PC-9 (cell line): ENCODE measurements at regions not wholly inside any gene's neighbourhood (a gene's known extent, or its start where the extent isn't known, plus 50 kb on each side); places are given as distances from the start of the nearest gene placed in this dataset.

Source experiments
- BruUV-seq: library from RNA; stranded (reverse); fragments of 400-500 nt; replicated peaks from 2 replicates; lab custom pipeline; 2021; lab: Mats Ljungman, UMichigan
- CTCF ChIA-PET: fragments of 300-600 bp; sonication (Branson Sonifier 250); formaldehyde crosslinking; loops from one replicate; lab custom pipeline; 2022; ENCODE audit warnings: antibody characterized with exemption; lab: Charles Lee
- POLR2A ChIA-PET: fragments of 300-600 bp; sonication (Branson Sonifier 250); formaldehyde crosslinking; loops from one replicate; lab custom pipeline; 2022; ENCODE audit warnings: antibody characterized with exemption; ENCODE audit not compliant: unreplicated experiment; lab: Charles Lee
- DNase-seq, 2 experiments: peaks; one replicate each; pipeline versions ENCODE4 v3.0.0 to v3.0.0-alpha.2; 2015 to 2022; ENCODE audit warnings: mixed read lengths in 1 of 2
- H2AFZ ChIP-seq: fragments of 200-600 bp; sonication (generic); 2 replicates; pipeline ENCODE4 v1.8.1; 2017; ENCODE audit warnings: antibody characterized with exemption
- H3F3A ChIP-seq: fragments of 200-600 bp; sonication (generic); 2 replicates; pipeline ENCODE4 v1.8.1; 2017; ENCODE audit warnings: antibody characterized with exemption, mild to moderate bottlenecking, low read depth; ENCODE audit not compliant: insufficient read depth
- H3K27ac ChIP-seq: fragments of 200-600 bp; sonication (generic); 2 replicates; pipeline ENCODE4 v1.6.1; 2016; ENCODE audit warnings: mixed run types
- H3K27me3 ChIP-seq: fragments of 200-600 bp; sonication (generic); 2 replicates; pipeline ENCODE4 v1.6.1; 2016; ENCODE audit warnings: low read depth, mixed run types; ENCODE audit not compliant: insufficient read depth
- H3K36me3 ChIP-seq: fragments of 200-600 bp; sonication (generic); 2 replicates; pipeline ENCODE4 v1.6.1; 2016; ENCODE audit warnings: low read depth, mixed run types
- H3K4me1 ChIP-seq: fragments of 200-600 bp; sonication (generic); replicated peaks from 2 replicates; pipeline ENCODE4 v1.6.1; 2016; ENCODE audit warnings: mixed run types; ENCODE audit not compliant: insufficient read depth
- H3K4me2 ChIP-seq: fragments of 200-600 bp; sonication (generic); 2 replicates; pipeline ENCODE4 v1.6.1; 2017; ENCODE audit warnings: mixed run types
- H3K4me3 ChIP-seq: fragments of 200-600 bp; sonication (generic); 2 replicates; pipeline ENCODE4 v1.6.1; 2016; ENCODE audit warnings: mixed run types
- H3K79me2 ChIP-seq: fragments of 200-600 bp; sonication (generic); 2 replicates; pipeline ENCODE4 v1.6.1; 2017; ENCODE audit warnings: low read depth, mixed run types
- H3K9me2 ChIP-seq: fragments of 200-600 bp; sonication (generic); 2 replicates; pipeline ENCODE4 v1.8.1; 2017; ENCODE audit warnings: mild to moderate bottlenecking; ENCODE audit not compliant: insufficient read depth
- H3K9me3 ChIP-seq: fragments of 200-600 bp; sonication (generic); 2 replicates; pipeline ENCODE4 v1.8.1; 2016; ENCODE audit warnings: low read depth; ENCODE audit not compliant: insufficient read depth
- H4K20me1 ChIP-seq: fragments of 200-600 bp; sonication (generic); 2 replicates; pipeline ENCODE4 v1.8.1; 2017; ENCODE audit not compliant: insufficient read depth
- EZH2 ChIP-seq: fragments of 200-600 bp; sonication (generic); IDR thresholded peaks from 2 replicates; pipeline ENCODE4 v1.8.0; 2017; ENCODE audit warnings: antibody characterized with exemption, low read depth
- intact Hi-C: fragments of 100-400 bp; cut with micrococcal nuclease; formaldehyde crosslinking; loops from one replicate; pipeline ENCODE4 v1.10.0; 2022; ENCODE audit not compliant: unreplicated experiment
- TF ChIP-seq, protein P1 (sequence below): fragments of 200-600 bp; sonication (generic); conservative IDR thresholded peaks from 2 replicates; pipeline ENCODE4 v1.6.1; 2017; ENCODE audit warnings: mixed run types, antibody characterized with exemption, mild to moderate bottlenecking, moderate library complexity

DNA sequence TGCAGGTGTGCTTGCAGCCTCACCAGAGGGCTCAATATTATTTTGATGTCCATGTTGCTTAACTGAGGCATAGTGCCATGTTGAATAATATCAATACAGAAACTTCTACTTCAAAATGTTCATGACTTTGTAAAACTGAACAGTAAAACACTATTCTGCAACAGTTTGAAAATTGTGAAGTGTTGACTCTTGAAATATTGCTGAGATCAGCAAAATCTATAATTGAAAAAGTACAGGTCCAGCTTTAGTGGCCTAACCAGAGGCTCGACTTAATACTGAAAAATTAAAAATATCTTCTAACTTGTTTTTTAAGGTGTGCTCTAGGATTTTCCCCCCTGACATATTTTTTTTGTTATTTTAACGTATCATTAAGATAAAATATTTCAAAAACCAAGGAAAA is 1460.7 kb downstream of the EFNB2 start:
- Histone ChIP-seq H3K9me3 (no peaks in the 10 kb centered on the region), H3F3A (no peaks in the 10 kb centered on the region), H3K4me2 (no peak overlapping the region), H3K36me3 (no peaks in the 10 kb centered on the region), H4K20me1 (no peaks in the 10 kb centered on the region), H2AFZ (no peak overlapping the region), H3K27ac (no peak overlapping the region), H3K4me1 (no peaks in the 10 kb centered on the region), H3K27me3 (no peaks in the 10 kb centered on the region), H3K4me3 (no peak overlapping the region), H3K9me2 (no peaks in the 10 kb centered on the region), H3K79me2 (no peaks in the 10 kb centered on the region)
- TF ChIP-seq, protein P1, sequence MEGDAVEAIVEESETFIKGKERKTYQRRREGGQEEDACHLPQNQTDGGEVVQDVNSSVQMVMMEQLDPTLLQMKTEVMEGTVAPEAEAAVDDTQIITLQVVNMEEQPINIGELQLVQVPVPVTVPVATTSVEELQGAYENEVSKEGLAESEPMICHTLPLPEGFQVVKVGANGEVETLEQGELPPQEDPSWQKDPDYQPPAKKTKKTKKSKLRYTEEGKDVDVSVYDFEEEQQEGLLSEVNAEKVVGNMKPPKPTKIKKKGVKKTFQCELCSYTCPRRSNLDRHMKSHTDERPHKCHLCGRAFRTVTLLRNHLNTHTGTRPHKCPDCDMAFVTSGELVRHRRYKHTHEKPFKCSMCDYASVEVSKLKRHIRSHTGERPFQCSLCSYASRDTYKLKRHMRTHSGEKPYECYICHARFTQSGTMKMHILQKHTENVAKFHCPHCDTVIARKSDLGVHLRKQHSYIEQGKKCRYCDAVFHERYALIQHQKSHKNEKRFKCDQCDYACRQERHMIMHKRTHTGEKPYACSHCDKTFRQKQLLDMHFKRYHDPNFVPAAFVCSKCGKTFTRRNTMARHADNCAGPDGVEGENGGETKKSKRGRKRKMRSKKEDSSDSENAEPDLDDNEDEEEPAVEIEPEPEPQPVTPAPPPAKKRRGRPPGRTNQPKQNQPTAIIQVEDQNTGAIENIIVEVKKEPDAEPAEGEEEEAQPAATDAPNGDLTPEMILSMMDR: no peak
- no peak for TF ChIP-seq EZH2
- intact Hi-C loops: no loop called here
- DNase-seq: no peak
- POLR2A ChIA-PET: no interaction called here
- CTCF ChIA-PET: no interaction called here
- BruUV-seq: no TSS peak

DNA sequence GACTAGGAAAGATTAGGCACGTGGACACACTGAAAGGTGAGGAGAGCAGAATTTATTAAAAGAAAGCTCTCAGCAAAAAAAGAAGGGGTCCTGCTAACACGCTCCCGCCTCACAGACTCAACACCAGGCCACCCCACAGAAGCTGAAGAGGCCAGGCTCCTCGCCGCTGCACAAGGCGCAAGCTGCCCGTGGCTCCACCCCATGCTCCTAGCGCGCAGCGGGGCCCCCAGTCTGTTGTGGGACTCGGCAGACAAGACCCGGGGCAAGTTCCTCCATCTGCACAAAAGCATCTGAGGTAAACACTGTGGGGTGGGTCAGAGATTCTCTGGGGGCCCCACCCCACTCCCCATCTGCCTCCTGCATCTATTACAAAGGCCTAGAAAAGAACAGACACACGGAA is 1462.4 kb downstream of the EFNB2 start:
- H3K27me3 ChIP-seq: no peaks in the 10 kb centered on the region
- no peaks in the 10 kb centered on the region for H3K9me2 ChIP-seq
- H3K4me1 ChIP-seq: no peaks in the 10 kb centered on the region
- no peak for DNase-seq
- intact Hi-C loops: no loop called here
- no peaks in the 10 kb centered on the region for H3K36me3 ChIP-seq
- H3K27ac ChIP-seq: no peak overlapping the region
- no peaks in the 10 kb centered on the region for H3K9me3 ChIP-seq
- H2AFZ ChIP-seq: no peak overlapping the region
- no peak for TF ChIP-seq EZH2
- TF ChIP-seq, protein P1: no peak
- no peaks in the 10 kb centered on the region for H4K20me1 ChIP-seq
- CTCF ChIA-PET: no interaction called here
- no peaks in the 10 kb centered on the region for H3K79me2 ChIP-seq
- H3K4me2 ChIP-seq: no peak overlapping the region
- no peaks in the 10 kb centered on the region for H3F3A ChIP-seq
- no peak overlapping the region for H3K4me3 ChIP-seq
- no TSS peak for BruUV-seq
- POLR2A ChIA-PET: interaction anchor here (0.8 kb wide), 1 partner anchor 1218 kb away, joined by 8 read pairs; no protein-coding TSS in a partner anchor

DNA sequence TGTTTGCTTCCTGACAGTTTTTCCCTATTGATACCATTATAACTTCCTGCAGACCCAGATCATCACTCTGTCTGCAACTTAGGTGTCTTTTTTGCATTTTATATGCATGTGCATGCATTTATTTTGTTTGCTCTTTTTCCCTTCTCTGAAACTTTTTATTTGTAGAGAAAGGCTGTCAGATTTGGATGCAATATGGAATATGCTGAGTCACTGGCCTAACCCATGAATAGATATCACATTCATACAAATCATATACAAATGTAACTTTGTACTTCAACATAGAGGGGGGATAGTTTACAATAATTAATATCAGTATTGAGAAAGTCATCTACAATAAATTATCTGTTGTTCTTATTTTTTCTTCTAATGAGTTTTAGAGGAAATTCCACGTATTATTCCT is 1465.0 kb downstream of the EFNB2 start:
- POLR2A ChIA-PET: no interaction called here
- Histone ChIP-seq H3K27ac (no peak overlapping the region), H3K4me3 (no peak overlapping the region), H3F3A (no peaks in the 10 kb centered on the region), H4K20me1 (no peaks in the 10 kb centered on the region), H3K9me2 (no peaks in the 10 kb centered on the region), H3K4me1 (no peaks in the 10 kb centered on the region), H3K4me2 (no peak overlapping the region), H3K36me3 (no peaks in the 10 kb centered on the region), H3K9me3 (no peaks in the 10 kb centered on the region), H3K27me3 (no peaks in the 10 kb centered on the region), H3K79me2 (no peaks in the 10 kb centered on the region), H2AFZ (no peak overlapping the region; the same call in none of the 2 replicates)
- no TSS peak for BruUV-seq
- intact Hi-C loops: no loop called here
- DNase-seq: no peak
- TF ChIP-seq, protein P1: no peak
- no peak for TF ChIP-seq EZH2
- CTCF ChIA-PET: no interaction called here
